ENCODE measurements at regions not wholly inside any gene's neighbourhood (a gene's known extent, or its start where the extent isn't known, plus 50 kb on each side); places are given as distances from the start of the nearest gene placed in this dataset.

DNA sequence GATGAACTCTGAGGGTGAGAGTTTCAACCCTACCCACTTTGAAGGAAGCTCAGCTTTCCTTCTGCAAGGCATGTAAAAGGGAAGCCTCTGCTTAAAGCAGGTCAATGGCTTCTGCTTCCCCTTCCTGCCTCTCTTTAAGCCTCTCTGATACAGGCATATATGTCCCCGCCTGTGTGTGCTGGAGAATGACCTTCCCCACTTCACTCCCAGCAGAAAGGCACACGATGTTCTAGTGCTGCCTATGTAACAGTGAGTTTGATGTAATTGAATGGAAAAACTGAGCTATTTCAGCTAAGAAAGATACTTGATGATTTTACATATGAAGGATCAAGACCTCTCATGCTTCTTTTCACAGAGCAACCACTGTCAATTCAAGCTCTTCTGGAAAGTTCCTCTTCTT is 632.2 kb downstream of the HACE1 start:
- no peak for ATAC-seq
- Histone ChIP-seq H3K9me3 (replicated peaks; ENCODE audit: control insufficient read depth, insufficient read depth, low read length) (no peaks in the 10 kb centered on the region), H3K27ac (ENCODE audit: control insufficient read depth, insufficient read depth) (no peak overlapping the region), H3K4me2 (ENCODE audit: control insufficient read depth, insufficient read depth) (no peak overlapping the region), H3K4me3 (no peak overlapping the region), H3K27me3 (replicated peaks in 1 of 2; ENCODE audit: control insufficient read depth in 2 of 2, insufficient read depth in 2 of 2, low read length in 1 of 2) (no peaks in the 10 kb centered on the region; a peak in 1 of 4 replicates), H3K4me1 (ENCODE audit: control insufficient read depth, insufficient read depth, low read length) (no peaks in the 10 kb centered on the region), H3K9ac (ENCODE audit: control insufficient read depth, insufficient read depth, low read length) (no peak overlapping the region), H3K36me3 (ENCODE audit: control insufficient read depth in 2 of 2, insufficient read depth in 2 of 2, low read length in 1 of 2) (no peaks in the 10 kb centered on the region), H4K20me1 (ENCODE audit: control insufficient read depth, insufficient read depth) (no peaks in the 10 kb centered on the region), H3K79me2 (ENCODE audit: control insufficient read depth, insufficient read depth, low read length) (no peaks in the 10 kb centered on the region), H2AFZ (ENCODE audit: control insufficient read depth, low read depth, low read length) (no peak overlapping the region)
- 2% methylated on average over 2 of the region's 2 CpGs for WGBS (ENCODE audit: insufficient coverage, insufficient replicate concordance, low lambda C conversion rate, missing lambda C conversion rate)
- ChIA-PET CTCF (interaction anchor here (1.2 kb wide), 1 partner anchor 19 kb away, joined by 3 read pairs; no protein-coding TSS in a partner anchor), POLR2A (no interaction called here), SMC1A (ENCODE audit: uncharacterized antibody, unreplicated experiment) (interaction anchor here (1.0 to 1.2 kb wide), 2 partner anchors 11 to 12 kb away, joined by 3 to 4 read pairs; no protein-coding TSS in a partner anchor), RAD21 (ENCODE audit: unreplicated experiment) (no interaction called here)
- in situ Hi-C loops (cut with MboI) (no loop called here), intact Hi-C loops (cut with micrococcal nuclease; ENCODE audit: unreplicated experiment) (no loop called here)
- DNase-seq (ENCODE audit: low read depth, low spot score), result no peak
- no peak for FAIRE-seq
- BruUV-seq (replicated peaks), result no TSS peak
- TF ChIP-seq HDAC2 (IDR thresholded peaks at IDR 0.05) (no peak), IKZF1 (conservative IDR thresholded peaks at IDR 0.05) (no peak), CBX3 (IDR thresholded peaks at IDR 0.05; ENCODE audit: borderline replicate concordance, low read depth) (no peak), IKZF2 (IDR thresholded peaks at IDR 0.05) (no peak), TBL1XR1 (IDR thresholded peaks at IDR 0.05; ENCODE audit: low read depth, low read length) (no peak), TCF3 (IDR thresholded peaks at IDR 0.05; ENCODE audit: borderline replicate concordance, insufficient read depth, low read depth, low read length) (no peak), MYB (IDR thresholded peaks at IDR 0.05; ENCODE audit: borderline replicate concordance, low read depth, low read length) (no peak), TCF12 (IDR thresholded peaks at IDR 0.05; ENCODE audit: low read depth, low read length) (no peak), CHD2 (IDR thresholded peaks at IDR 0.05; ENCODE audit: borderline replicate concordance, low read depth, low read length) (no peak), STAT3 (IDR thresholded peaks at IDR 0.05; ENCODE audit: low read depth, low read length) (no peak), RFX5 (IDR thresholded peaks at IDR 0.05; ENCODE audit: low read depth, low read length) (no peak), CEBPZ (IDR thresholded peaks at IDR 0.05; ENCODE audit: low read depth, low read length) (no peak), GABPA (IDR thresholded peaks at IDR 0.05; ENCODE audit: low read depth) (no peak), JUNB (IDR thresholded peaks at IDR 0.05) (no peak), SIX5 (IDR thresholded peaks at IDR 0.05; ENCODE audit: low read depth, low read length, severe bottlenecking) (no peak), ZBTB11 (CRISPR knock-in tag; IDR thresholded peaks at IDR 0.05) (no peak)
- TF ChIP-seq, protein P1, sequence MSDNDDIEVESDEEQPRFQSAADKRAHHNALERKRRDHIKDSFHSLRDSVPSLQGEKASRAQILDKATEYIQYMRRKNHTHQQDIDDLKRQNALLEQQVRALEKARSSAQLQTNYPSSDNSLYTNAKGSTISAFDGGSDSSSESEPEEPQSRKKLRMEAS (IDR thresholded peaks at IDR 0.05; ENCODE audit: low read depth, low read length), result no peak
- TF ChIP-seq, protein P2, sequence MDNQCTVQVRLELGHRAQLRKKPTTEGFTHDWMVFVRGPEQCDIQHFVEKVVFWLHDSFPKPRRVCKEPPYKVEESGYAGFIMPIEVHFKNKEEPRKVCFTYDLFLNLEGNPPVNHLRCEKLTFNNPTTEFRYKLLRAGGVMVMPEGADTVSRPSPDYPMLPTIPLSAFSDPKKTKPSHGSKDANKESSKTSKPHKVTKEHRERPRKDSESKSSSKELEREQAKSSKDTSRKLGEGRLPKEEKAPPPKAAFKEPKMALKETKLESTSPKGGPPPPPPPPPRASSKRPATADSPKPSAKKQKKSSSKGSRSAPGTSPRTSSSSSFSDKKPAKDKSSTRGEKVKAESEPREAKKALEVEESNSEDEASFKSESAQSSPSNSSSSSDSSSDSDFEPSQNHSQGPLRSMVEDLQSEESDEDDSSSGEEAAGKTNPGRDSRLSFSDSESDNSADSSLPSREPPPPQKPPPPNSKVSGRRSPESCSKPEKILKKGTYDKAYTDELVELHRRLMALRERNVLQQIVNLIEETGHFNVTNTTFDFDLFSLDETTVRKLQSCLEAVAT (IDR thresholded peaks at IDR 0.05), result no peak
